Erythroblast (primary cell): ENCODE measurements at regions not wholly inside any gene's neighbourhood (a gene's known extent, or its start where the extent isn't known, plus 50 kb on each side); places are given as distances from the start of the nearest gene placed in this dataset.

Source experiments
- GATA1 ChIP-seq: IDR thresholded peaks from 2 replicates; pipeline ENCODE4 v1.6.1; 2011; ENCODE audit warnings: low read depth, mild to moderate bottlenecking, control low read depth, low read length, moderate library complexity
- POLR2A ChIP-seq: IDR thresholded peaks from 2 replicates; pipeline ENCODE4 v1.6.1; 2011; ENCODE audit warnings: mild to moderate bottlenecking, low read length

GRCh38 chr2:51795248-51795888, 763.4 kb upstream of the NRXN1 start:
- TF ChIP-seq POLR2A: no peak
- TF ChIP-seq GATA1: no peak
